SK-N-SH treated with all-trans-retinoic acid at 6 μM for 48 hours (cell line): ENCODE measurements at regions not wholly inside any gene's neighbourhood (a gene's known extent, or its start where the extent isn't known, plus 50 kb on each side); places are given as distances from the start of the nearest gene placed in this dataset.

ENCODE experiments used
- ATAC-seq: fragments of 200-7000 bp; cut with Tn5 transposase; 3 replicates; pipeline ENCODE4 v1.9.1; 2020; ENCODE audit warnings: mild to moderate bottlenecking, moderate library complexity
- ARNTL ChIP-seq: fragments of 450-650 bp; formaldehyde crosslinking; IDR thresholded peaks from 2 replicates; pipeline ENCODE4 v1.5.0; 2020; ENCODE audit warnings: low read depth, mild to moderate bottlenecking, moderate library complexity, borderline replicate concordance
- BACH2 ChIP-seq: fragments of 250-450 bp; sonication (Bioruptor Pico); IDR thresholded peaks from 2 replicates; pipeline ENCODE4 v1.9.0; 2021; ENCODE audit warnings: mild to moderate bottlenecking, borderline replicate concordance
- CSDC2 ChIP-seq: fragments of 250-450 bp; sonication (Bioruptor Pico); IDR thresholded peaks from 2 replicates; pipeline ENCODE4 v1.5.0; 2020; ENCODE audit warnings: mild to moderate bottlenecking, moderate library complexity
- ISL1 ChIP-seq: fragments of 250-450 bp; sonication (Bioruptor Pico); IDR thresholded peaks from 2 replicates; pipeline ENCODE4 v2.1.2; 2022; ENCODE audit warnings: mild to moderate bottlenecking, moderate library complexity
- OSR1 ChIP-seq: fragments of 250-450 bp; sonication (Bioruptor Pico); IDR thresholded peaks from 2 replicates; pipeline ENCODE4 v1.8.0; 2022; ENCODE audit warnings: moderate library complexity, mild to moderate bottlenecking, inconsistent platforms
- PATZ1 ChIP-seq: fragments of 250-450 bp; sonication (Bioruptor Pico); IDR thresholded peaks from 2 replicates; pipeline ENCODE4 v1.8.0; 2020; ENCODE audit warnings: mild to moderate bottlenecking, moderate library complexity, borderline replicate concordance
- POU6F1 ChIP-seq: fragments of 250-450 bp; sonication (Bioruptor Pico); IDR thresholded peaks from 2 replicates; pipeline ENCODE4 v1.8.0; 2021; ENCODE audit warnings: low read depth, mild to moderate bottlenecking, moderate library complexity, borderline replicate concordance
- PPARA ChIP-seq: fragments of 250-450 bp; sonication (Bioruptor Pico); IDR thresholded peaks from 2 replicates; pipeline ENCODE4 v1.5.0; 2020; ENCODE audit warnings: mild to moderate bottlenecking, borderline replicate concordance
- RARB ChIP-seq: fragments of 250-450 bp; sonication (Bioruptor Pico); IDR thresholded peaks from 2 replicates; pipeline ENCODE4 v1.8.0; 2021; ENCODE audit warnings: mild to moderate bottlenecking, moderate library complexity
- SNAI2 ChIP-seq: fragments of 250-450 bp; sonication (Bioruptor Pico); IDR thresholded peaks from 2 replicates; pipeline ENCODE4 v1.5.0; 2020; ENCODE audit warnings: mild to moderate bottlenecking, moderate library complexity
- TCF4 ChIP-seq: fragments of 250-450 bp; sonication (Bioruptor Pico); IDR thresholded peaks from 2 replicates; pipeline ENCODE4 v1.8.0; 2021; ENCODE audit warnings: mild to moderate bottlenecking, moderate library complexity, borderline replicate concordance
- TOX ChIP-seq: fragments of 250-450 bp; sonication (Bioruptor Pico); IDR thresholded peaks from 2 replicates; pipeline ENCODE4 v1.8.0; 2021; ENCODE audit warnings: mild to moderate bottlenecking, moderate library complexity, borderline replicate concordance
- ZC3H10 ChIP-seq: fragments of 250-450 bp; sonication (Bioruptor Pico); IDR thresholded peaks from 2 replicates; pipeline ENCODE4 v1.5.1; 2021; ENCODE audit warnings: mild to moderate bottlenecking, moderate library complexity
- ZFP3 ChIP-seq: fragments of 250-450 bp; sonication (Bioruptor Pico); IDR thresholded peaks from 2 replicates; pipeline ENCODE4 v1.5.0; 2020; ENCODE audit warnings: mild to moderate bottlenecking, moderate library complexity
- ZFP30 ChIP-seq: fragments of 450-650 bp; formaldehyde crosslinking; IDR thresholded peaks from 2 replicates; pipeline ENCODE4 v1.5.0; 2022; ENCODE audit warnings: mild to moderate bottlenecking, moderate library complexity
- ZNF565 ChIP-seq: fragments of 450-650 bp; formaldehyde crosslinking; conservative IDR thresholded peaks from 2 replicates; pipeline ENCODE4 v1.5.0; 2020; ENCODE audit warnings: low read depth, mild to moderate bottlenecking, moderate library complexity
- ZNF70 ChIP-seq: fragments of 450-650 bp; formaldehyde crosslinking; IDR thresholded peaks from 2 replicates; pipeline ENCODE4 v1.5.0; 2020; ENCODE audit warnings: mild to moderate bottlenecking, moderate library complexity
- ZNF8 ChIP-seq: fragments of 450-650 bp; formaldehyde crosslinking; IDR thresholded peaks from 2 replicates; pipeline ENCODE4 v1.5.0; 2020; ENCODE audit warnings: mild to moderate bottlenecking, moderate library complexity
- TF ChIP-seq, protein P1 (sequence below): fragments of 250-450 bp; sonication (Bioruptor Pico); IDR thresholded peaks from 2 replicates; pipeline ENCODE4 v1.5.1; 2020; ENCODE audit warnings: low read depth, mild to moderate bottlenecking, moderate library complexity

- ATAC-seq: no peak
- TF ChIP-seq PPARA (CRISPR knock-in tag): no peak
- no peak for TF ChIP-seq OSR1 (CRISPR knock-in tag)
- TF ChIP-seq ZFP30 (CRISPR knock-in tag): no peak
- no peak for TF ChIP-seq CSDC2
These were observed 310.6 kb upstream of the SHH start for GRCh38 chr7:156122752-156123354.

GRCh38 chr7:156121956-156122355 is 309.7 kb upstream of the SHH start:
- TF ChIP-seq ZNF70 (CRISPR knock-in tag): no peak
- TF ChIP-seq BACH2 (CRISPR knock-in tag): no peak
- no peak for TF ChIP-seq POU6F1 (CRISPR knock-in tag)
- no peak for TF ChIP-seq ARNTL (CRISPR knock-in tag)
- TF ChIP-seq CSDC2: no peak
- TF ChIP-seq OSR1 (CRISPR knock-in tag): no peak
- no peak for TF ChIP-seq ZNF565 (CRISPR knock-in tag)
- TF ChIP-seq SNAI2 (CRISPR knock-in tag): no peak
- no peak for TF ChIP-seq TOX (CRISPR knock-in tag)
- TF ChIP-seq ZNF8 (CRISPR knock-in tag): no peak
- TF ChIP-seq ZC3H10 (CRISPR knock-in tag): no peak
- TF ChIP-seq TCF4 (CRISPR knock-in tag): no peak
- TF ChIP-seq PPARA (CRISPR knock-in tag): no peak
- no peak for TF ChIP-seq ZFP3 (CRISPR knock-in tag)
- no peak for TF ChIP-seq ZFP30 (CRISPR knock-in tag)
- no peak for TF ChIP-seq RARB (CRISPR knock-in tag)
- no peak for ATAC-seq

DNA sequence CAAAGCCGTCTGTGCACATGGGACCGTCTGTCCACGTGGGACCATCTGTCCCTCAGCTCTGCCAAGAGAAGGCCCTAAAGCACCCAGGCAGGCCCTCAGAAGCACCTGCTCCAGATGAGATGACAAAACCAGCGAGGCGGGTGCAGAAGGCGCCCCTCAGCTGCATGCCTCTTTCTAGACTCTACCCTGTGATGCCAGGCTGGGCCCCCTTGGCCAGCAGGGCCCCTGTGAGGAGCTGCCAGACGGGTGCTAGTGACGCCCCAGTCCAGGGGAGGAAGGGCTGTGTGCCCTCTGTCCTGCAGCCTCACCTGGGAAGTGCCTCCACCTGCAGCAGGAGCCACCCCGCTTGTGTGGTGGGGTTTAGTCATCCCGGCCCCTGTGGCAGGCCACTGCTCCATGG is 309.2 kb upstream of the SHH start:
- TF ChIP-seq TCF4 (CRISPR knock-in tag) (no peak), PATZ1 (CRISPR knock-in tag) (no peak), POU6F1 (CRISPR knock-in tag) (no peak), SNAI2 (CRISPR knock-in tag) (no peak), BACH2 (CRISPR knock-in tag) (no peak), CSDC2 (no peak), PPARA (CRISPR knock-in tag) (no peak)
- TF ChIP-seq, protein P1, sequence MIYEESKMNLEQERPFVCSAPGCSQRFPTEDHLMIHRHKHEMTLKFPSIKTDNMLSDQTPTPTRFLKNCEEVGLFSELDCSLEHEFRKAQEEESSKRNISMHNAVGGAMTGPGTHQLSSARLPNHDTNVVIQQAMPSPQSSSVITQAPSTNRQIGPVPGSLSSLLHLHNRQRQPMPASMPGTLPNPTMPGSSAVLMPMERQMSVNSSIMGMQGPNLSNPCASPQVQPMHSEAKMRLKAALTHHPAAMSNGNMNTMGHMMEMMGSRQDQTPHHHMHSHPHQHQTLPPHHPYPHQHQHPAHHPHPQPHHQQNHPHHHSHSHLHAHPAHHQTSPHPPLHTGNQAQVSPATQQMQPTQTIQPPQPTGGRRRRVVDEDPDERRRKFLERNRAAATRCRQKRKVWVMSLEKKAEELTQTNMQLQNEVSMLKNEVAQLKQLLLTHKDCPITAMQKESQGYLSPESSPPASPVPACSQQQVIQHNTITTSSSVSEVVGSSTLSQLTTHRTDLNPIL (CRISPR knock-in tag): no peak

DNA sequence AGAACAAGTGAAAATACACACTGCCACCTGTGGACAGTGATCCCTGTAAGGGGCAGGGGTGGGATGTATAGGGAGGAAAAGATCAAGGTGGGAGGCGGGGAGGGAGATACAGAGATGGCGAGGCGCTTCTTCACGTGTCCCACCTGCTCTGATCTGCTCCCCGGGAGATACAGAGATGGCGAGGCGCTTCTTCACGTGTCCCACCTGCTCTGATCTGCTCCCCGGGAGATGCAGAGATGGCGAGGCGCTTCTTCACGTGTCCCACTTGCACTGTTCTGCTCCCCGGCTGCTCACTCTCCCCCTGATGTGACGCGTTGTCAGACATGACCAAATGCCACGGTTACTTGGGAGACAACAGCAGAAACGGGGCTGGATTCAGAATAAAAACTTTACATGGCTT is 308.3 kb upstream of the SHH start:
- no peak for ATAC-seq
- TF ChIP-seq TOX (CRISPR knock-in tag): no peak
- TF ChIP-seq, protein P1 (CRISPR knock-in tag): no peak
- no peak for TF ChIP-seq ARNTL (CRISPR knock-in tag)
- no peak for TF ChIP-seq ISL1 (CRISPR knock-in tag)

More for the DNA sequence above, 309.2 kb upstream of the SHH start:
- no peak for ATAC-seq
